Stimulated activated CD8-positive, alpha-beta memory T cell treated with anti-CD3 and anti-CD28 coated beads, Interleukin-7, amount 100 ng/mL, for 4 hours (primary cell): ENCODE measurements at regions not wholly inside any gene's neighbourhood (a gene's known extent, or its start where the extent isn't known, plus 50 kb on each side); places are given as distances from the start of the nearest gene placed in this dataset.

Experiments used
- DNase-seq, 2 donors: peaks; one replicate each; pipeline ENCODE4 v3.0.0-alpha.2; 2020; ENCODE audit warnings: low read depth in 2 of 2

- DNase-seq: no peak
Measured at GRCh38 chr2:2872713-2873449, 504.7 kb downstream of the EIPR1 start.

DNA sequence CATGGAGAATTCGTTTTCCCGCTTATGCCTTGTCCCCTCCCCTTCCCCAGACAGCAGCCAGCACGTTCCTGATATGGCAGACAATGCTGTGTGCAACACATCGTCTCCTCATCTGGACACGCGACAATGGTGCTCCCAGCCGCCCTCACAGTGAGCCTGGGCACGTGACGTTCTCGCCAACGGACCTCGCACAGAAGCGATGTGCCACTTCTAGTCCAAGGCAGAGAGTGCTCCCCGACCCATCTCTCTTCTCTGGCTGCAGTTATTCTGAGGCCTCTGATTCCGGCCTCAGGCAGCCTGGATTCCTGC lies 505.4 kb downstream of the EIPR1 start:
- DNase-seq: no peak

GRCh38 chr2:2871480-2872308 lies 505.9 kb downstream of the EIPR1 start:
- no peak for DNase-seq

- DNase-seq: no peak
Measured at GRCh38 chr2:2870106-2870505, 507.5 kb downstream of the EIPR1 start.

DNA sequence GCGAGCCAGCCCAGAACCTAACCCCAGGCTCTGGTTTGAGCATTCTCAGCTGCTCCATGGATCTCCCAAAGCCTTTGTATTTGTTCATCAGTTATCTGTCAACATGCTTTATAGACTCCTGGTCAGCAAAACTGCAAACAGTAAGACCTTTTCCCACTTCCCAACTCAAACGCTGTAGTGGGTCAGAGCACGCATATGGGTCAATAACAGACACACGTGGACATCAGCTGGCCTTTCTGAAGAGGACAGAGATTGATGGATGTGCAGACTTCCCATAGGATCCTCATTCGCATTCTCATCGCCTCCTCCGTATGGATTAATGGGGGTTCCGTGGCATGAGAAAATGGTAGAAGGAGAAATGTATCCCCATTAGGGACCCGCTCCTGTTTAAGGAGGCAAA lies 508.1 kb downstream of the EIPR1 start:
- no peak for DNase-seq

GRCh38 chr2:2868085-2868484 lies 509.5 kb downstream of the EIPR1 start:
- DNase-seq: no peak

DNA sequence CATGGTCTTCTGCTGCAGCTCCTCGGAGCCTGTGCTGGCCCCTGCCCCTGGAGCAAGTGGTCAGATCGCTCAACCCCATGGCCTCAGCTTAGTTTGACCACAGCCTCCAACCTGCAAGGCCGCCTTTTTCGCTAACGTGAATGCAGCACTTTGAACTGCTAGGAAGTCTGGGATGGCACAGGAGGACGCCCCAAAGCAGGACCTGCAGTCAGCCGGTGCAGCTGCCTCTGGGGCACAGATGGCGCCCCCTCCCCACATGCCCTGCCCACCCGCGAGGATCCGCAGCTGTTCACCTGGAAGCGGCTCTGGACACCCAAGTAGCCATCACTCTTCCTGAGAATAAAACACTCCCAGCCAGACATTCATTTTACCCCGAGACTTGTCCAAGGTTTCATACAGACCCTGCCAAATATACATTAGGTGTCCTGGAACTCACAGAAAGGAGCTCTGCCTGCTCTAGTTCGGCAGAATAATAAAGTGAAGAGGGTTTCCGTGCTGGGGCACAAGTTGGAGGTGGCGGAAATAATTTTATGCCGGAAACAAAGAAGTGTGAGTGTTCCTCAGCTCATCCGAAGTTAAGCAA lies 510.1 kb downstream of the EIPR1 start:
- no peak for DNase-seq

- DNase-seq: no peak
Measured at GRCh38 chr2:2866459-2866858, 511.2 kb downstream of the EIPR1 start.

GRCh38 chr2:2862386-2862785 lies 515.2 kb downstream of the EIPR1 start:
- no peak for DNase-seq

GRCh38 chr2:2861666-2862240 lies 515.9 kb downstream of the EIPR1 start:
- no peak for DNase-seq

DNA sequence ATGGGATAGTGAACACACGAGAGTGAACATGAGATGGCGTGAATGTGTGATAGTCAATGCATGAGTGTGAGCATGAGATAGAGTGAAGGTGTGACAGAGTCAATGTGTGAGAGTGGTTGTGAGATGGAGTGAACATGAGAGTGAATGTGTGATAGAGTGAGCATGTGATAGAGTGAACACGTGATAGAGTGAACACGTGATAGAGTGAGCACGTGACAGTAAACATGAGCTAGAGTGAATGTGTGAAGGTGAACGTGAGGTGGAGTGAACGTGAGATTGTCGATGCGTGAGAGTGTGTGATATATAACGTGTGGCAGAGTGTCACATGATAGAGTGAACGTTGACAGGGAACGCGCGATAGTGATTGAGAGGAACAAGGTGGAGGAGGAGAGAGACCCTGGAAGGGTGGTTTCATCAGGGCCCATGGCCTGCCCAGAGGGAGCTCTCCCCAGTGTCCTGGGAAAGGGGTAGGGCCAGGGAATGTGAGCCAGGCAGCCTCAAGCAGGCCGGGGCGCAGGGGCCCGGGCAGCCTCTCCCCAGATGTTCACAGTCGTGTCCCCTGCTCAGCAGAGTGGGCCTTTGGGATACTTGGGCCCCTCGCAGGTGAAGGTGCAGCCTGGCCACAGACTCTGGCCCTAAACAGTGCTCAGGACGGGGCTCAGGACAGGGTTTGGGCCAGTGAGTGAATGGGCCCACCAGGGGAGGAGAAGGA lies 516.9 kb downstream of the EIPR1 start:
- no peak for DNase-seq

- no peak for DNase-seq
Measured at GRCh38 chr2:2859732-2860131, 517.9 kb downstream of the EIPR1 start.

DNA sequence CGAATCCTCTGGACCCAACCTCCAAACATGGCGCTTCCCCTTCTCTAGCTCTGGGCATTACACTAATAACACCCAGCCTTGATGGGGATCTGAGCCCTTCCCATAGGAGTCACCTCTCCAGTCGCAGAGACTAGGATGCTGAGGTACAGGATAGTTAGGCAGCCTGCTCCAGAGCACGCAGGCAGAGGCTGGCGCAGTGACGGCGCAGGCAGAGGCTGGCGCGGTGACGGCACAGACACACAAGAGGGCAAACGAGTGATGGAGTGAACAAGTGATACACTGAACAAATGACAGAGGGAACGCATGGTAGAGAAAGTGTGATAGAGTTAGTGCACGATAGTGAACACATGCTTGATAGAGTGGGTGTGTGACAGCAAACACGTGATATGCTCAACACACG lies 518.5 kb downstream of the EIPR1 start:
- no peak for DNase-seq

GRCh38 chr2:2856723-2857415 lies 520.7 kb downstream of the EIPR1 start:
- DNase-seq: no peak

- DNase-seq: no peak
Measured at GRCh38 chr2:2855297-2855696, 522.3 kb downstream of the EIPR1 start.

GRCh38 chr2:2853346-2853745 lies 522.3 kb upstream of the MYT1L start:
- DNase-seq: no peak

GRCh38 chr2:2851806-2852777 lies 521.0 kb upstream of the MYT1L start:
- DNase-seq: no peak

- no peak for DNase-seq
Measured at GRCh38 chr2:2851316-2851715, 520.2 kb upstream of the MYT1L start.

DNA sequence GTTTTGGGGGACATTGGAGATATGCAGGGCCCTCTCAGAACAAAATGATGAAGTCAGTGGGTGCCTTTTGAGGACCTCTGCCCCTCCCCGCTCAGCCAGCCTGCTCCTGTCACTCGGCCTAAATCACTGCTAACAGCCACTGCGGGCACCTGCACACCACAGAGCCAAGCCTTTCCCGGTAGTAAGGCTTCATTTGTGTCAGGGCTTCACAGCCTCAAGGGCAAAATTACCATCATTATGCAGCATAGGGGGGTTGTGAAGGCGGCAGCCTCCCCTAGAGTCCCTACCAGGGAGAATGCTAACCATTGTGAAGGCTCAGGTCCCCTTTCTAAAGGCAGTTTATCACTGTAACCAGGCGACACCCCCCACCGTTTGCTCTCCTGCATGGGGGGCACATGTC lies 519.8 kb upstream of the MYT1L start:
- DNase-seq: no peak

DNA sequence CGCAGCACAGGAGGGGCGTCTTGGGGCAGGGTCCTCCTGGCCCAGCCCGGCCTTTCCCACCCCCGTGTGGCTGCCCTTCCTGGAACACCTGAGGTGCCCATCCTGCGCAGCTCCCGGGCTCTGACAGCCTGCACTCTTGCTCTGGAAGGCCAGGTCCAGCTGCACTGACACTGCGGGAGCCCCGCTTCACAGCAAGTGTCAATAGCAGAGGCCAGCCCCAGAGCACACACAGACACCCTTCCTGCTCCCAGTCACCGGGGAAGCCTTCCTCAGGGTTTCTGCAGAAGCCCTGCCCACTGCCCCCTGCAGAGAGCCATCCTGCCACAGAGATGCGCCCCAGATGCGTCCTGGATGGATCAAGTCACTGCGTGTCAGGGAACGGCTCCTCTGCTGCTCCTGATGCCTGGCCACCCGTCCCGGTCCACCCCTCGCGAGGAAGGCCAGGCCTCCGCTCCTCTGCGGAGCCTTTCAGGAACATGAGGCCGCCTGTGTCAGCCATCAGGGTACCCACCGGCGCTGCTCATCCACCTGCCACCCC lies 519.2 kb upstream of the MYT1L start:
- no peak for DNase-seq
